Gastrocnemius medialis (tissue), 4 donors: ENCODE measurements at regions not wholly inside any gene's neighbourhood (a gene's known extent, or its start where the extent isn't known, plus 50 kb on each side); places are given as distances from the start of the nearest gene placed in this dataset.

Experiments used
- ATAC-seq, 2 donors: fragments of 150-250 bp; one replicate each; pipeline ENCODE4 v1.9.1; 2016
- DNase-seq, 2 donors: peaks; one replicate each; pipeline ENCODE4 v3.0.0-alpha.2; 2019
- H3K27ac ChIP-seq, 4 donors: fragments of 200-600 bp; sonication (generic); 1 replicate in 1 of 4; 2 replicates in 3 of 4; pipeline ENCODE4 v1.5.1; 2016 to 2018; ENCODE audit warnings: mild to moderate bottlenecking in 2 of 4, moderate library complexity in 1 of 4
- H3K27me3 ChIP-seq, 3 donors: fragments of 200-600 bp; sonication (generic) in 2 of 3; 1 replicate in 1 of 3; 2 replicates in 2 of 3; pipeline versions ENCODE4 v1.5.1 to v1.6.0; 2016 to 2019; ENCODE audit warnings: mild to moderate bottlenecking in 1 of 3, moderate library complexity in 1 of 3
- H3K36me3 ChIP-seq, 2 donors: fragments of 200-600 bp; sonication (generic) in 1 of 2; one replicate each; pipeline ENCODE4 v1.5.1; 2017 to 2018
- H3K4me1 ChIP-seq, 2 donors: fragments of 200-600 bp; sonication (generic) in 1 of 2; one replicate each; pipeline ENCODE4 v1.5.1; 2016 to 2017; ENCODE audit warnings: mild to moderate bottlenecking in 2 of 2
- H3K4me3 ChIP-seq, 4 donors: fragments of 200-600 bp; sonication (generic) in 3 of 4; 1 replicate in 1 of 4; 2 replicates in 3 of 4; pipeline ENCODE4 v1.5.1; 2016 to 2019; ENCODE audit warnings: mild to moderate bottlenecking in 2 of 4
- H3K9me3 ChIP-seq, 3 donors: fragments of 200-600 bp; sonication (generic) in 2 of 3; 1 replicate in 1 of 3; 2 replicates in 2 of 3; pipeline ENCODE4 v1.5.1; 2016 to 2019
- POLR2A ChIP-seq, 2 donors: fragments of 450-650 bp; IDR thresholded peaks; one replicate each; pipeline ENCODE4 v1.6.1; 2017; ENCODE audit warnings: antibody characterized with exemption in 2 of 2, mild to moderate bottlenecking in 2 of 2, moderate library complexity in 2 of 2
- in situ Hi-C, 4 donors: fragments of 200-750 bp; cut with MboI; loops; one replicate each; pipeline versions ENCODE4 v1.15.0 to v1.8.0; 2017; ENCODE audit warnings: low sequenced_read_pairs in 4 of 4
- intact Hi-C: fragments of 100-400 bp; cut with DNase I; formaldehyde crosslinking; loops from one replicate; pipeline ENCODE4 v1.15.1; 2023; ENCODE audit warnings: low total_unique reads
- TF ChIP-seq, protein P1 (sequence below), 5 experiments: fragments of 450-650 bp in 3 of 5; fragments of 200-600 bp in 2 of 5; sonication (generic) in 2 of 5; IDR thresholded peaks in 4 of 5; conservative IDR thresholded peaks in 1 of 5; 1 replicate in 4 of 5; 2 replicates in 1 of 5; pipeline ENCODE4 v1.5.1; 2016 to 2019; ENCODE audit warnings: antibody characterized with exemption in 5 of 5, mild to moderate bottlenecking in 3 of 5, moderate library complexity in 3 of 5

GRCh38 chr13:58592786-58593185, 961.2 kb downstream of the PCDH17 start:
- intact Hi-C loops, result no loop called here
- no peaks in the 10 kb centered on the region for H3K9me3 ChIP-seq

DNA sequence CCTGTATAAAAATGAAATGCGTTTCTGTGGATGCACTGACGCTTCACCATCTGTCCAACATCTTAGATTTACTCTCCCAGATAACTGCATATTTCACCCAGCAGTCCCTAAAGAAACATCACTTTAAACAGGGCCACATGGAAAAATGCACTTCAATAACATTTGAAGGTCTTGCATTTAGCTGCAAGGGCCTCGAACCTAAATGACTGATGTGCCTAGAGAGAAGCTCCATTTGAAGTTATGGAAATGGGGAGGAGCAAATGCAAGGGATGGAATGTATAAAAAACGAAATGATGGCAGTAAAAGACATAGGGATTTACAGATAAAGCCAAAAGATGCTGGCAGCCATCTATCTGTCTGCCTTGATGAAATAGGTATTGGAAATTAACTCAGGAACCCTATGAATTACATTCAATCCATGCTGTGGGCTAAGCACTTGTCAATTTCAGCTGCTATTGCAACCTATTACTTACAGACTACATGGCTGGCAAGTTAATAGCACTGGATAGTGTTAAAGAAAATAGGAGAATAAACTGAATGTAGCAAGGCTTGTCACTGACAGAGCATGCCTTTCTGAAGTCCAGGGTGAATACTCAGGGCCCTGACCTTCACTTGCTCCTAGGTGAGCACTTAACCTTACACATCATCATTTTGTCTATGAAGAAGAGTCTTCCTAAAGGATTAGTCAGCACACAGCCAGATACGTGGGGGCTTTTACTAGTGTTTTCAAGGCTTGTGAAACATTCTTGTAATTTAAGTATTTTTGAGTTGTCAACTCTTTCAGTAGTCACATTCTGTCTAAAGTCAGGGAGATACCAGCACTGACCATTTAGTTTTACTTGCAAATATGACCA, 963.4 kb downstream of the PCDH17 start:
- intact Hi-C loops (no loop called here), in situ Hi-C loops (no loop called here)
- Histone ChIP-seq H3K4me1 (no peaks in the 10 kb centered on the region), H3K4me3 (no peak overlapping the region), H3K36me3 (no peaks in the 10 kb centered on the region), H3K9me3 (no peaks in the 10 kb centered on the region), H3K27me3 (no peaks in the 10 kb centered on the region), H3K27ac (no peak overlapping the region)
- no peak for ATAC-seq
- no peak for TF ChIP-seq POLR2A (IDR thresholded peaks at IDR 0.05)
- TF ChIP-seq, protein P1, sequence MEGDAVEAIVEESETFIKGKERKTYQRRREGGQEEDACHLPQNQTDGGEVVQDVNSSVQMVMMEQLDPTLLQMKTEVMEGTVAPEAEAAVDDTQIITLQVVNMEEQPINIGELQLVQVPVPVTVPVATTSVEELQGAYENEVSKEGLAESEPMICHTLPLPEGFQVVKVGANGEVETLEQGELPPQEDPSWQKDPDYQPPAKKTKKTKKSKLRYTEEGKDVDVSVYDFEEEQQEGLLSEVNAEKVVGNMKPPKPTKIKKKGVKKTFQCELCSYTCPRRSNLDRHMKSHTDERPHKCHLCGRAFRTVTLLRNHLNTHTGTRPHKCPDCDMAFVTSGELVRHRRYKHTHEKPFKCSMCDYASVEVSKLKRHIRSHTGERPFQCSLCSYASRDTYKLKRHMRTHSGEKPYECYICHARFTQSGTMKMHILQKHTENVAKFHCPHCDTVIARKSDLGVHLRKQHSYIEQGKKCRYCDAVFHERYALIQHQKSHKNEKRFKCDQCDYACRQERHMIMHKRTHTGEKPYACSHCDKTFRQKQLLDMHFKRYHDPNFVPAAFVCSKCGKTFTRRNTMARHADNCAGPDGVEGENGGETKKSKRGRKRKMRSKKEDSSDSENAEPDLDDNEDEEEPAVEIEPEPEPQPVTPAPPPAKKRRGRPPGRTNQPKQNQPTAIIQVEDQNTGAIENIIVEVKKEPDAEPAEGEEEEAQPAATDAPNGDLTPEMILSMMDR (IDR thresholded peaks at IDR 0.05 in 4 of 5, conservative IDR thresholded peaks at IDR 0.05 in 1 of 5), result no peak
- DNase-seq, result no peak

More at GRCh38 chr13:58592786-58593185, 961.2 kb downstream of the PCDH17 start:
- no peak overlapping the region for H3K27ac ChIP-seq
- ATAC-seq (no peak), DNase-seq (no peak)
- H3K4me3 ChIP-seq, result no peak overlapping the region
- in situ Hi-C loops, result no loop called here
- H3K36me3 ChIP-seq, result no peaks in the 10 kb centered on the region
- no peaks in the 10 kb centered on the region for H3K27me3 ChIP-seq
- no peak for TF ChIP-seq POLR2A (IDR thresholded peaks at IDR 0.05)
- TF ChIP-seq, protein P1 (IDR thresholded peaks at IDR 0.05 in 4 of 5, conservative IDR thresholded peaks at IDR 0.05 in 1 of 5), result no peak
- H3K4me1 ChIP-seq, result no peaks in the 10 kb centered on the region

GRCh38 chr13:58597552-58597951, 966.0 kb downstream of the PCDH17 start:
- Histone ChIP-seq H3K27me3 (no peaks in the 10 kb centered on the region), H3K27ac (no peak overlapping the region), H3K36me3 (no peaks in the 10 kb centered on the region), H3K9me3 (no peaks in the 10 kb centered on the region), H3K4me3 (no peak overlapping the region), H3K4me1 (no peaks in the 10 kb centered on the region)
- intact Hi-C loops, result no loop called here
- ATAC-seq, result no peak
- DNase-seq, result no peak
- in situ Hi-C loops, result no loop called here
- no peak for TF ChIP-seq POLR2A (IDR thresholded peaks at IDR 0.05)
- TF ChIP-seq, protein P1 (IDR thresholded peaks at IDR 0.05 in 4 of 5, conservative IDR thresholded peaks at IDR 0.05 in 1 of 5), result no peak

DNA sequence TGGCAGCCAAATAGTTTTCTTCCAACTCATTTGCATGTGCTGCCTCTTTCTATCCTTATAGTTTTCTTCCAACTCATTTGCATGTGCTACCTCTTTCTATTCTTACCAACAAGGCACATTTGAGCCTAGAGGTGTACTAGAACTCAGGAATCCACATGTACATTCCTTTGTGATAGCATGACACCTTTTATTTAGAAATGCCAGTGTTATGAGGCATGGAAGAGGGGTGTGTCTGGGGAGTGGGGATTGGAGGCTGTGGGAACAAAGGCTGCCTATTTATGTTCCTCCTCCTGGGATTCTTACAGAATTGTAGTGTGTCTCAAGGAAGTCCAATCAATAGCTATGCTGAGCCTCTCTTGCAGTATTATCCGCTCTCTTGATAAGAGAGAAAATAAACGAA, 966.7 kb downstream of the PCDH17 start:
- TF ChIP-seq POLR2A (IDR thresholded peaks at IDR 0.05), result no peak
- TF ChIP-seq, protein P1 (IDR thresholded peaks at IDR 0.05 in 4 of 5, conservative IDR thresholded peaks at IDR 0.05 in 1 of 5), result no peak
- H3K4me1 ChIP-seq, result no peaks in the 10 kb centered on the region
- DNase-seq (no peak), ATAC-seq (no peak)
- intact Hi-C loops, result no loop called here
- no peaks in the 10 kb centered on the region for H3K27me3 ChIP-seq
- no peaks in the 10 kb centered on the region for H3K36me3 ChIP-seq
- H3K4me3 ChIP-seq, result no peak overlapping the region
- H3K27ac ChIP-seq, result no peak overlapping the region
- no peaks in the 10 kb centered on the region for H3K9me3 ChIP-seq
- in situ Hi-C loops, result no loop called here
